Natural killer cell (primary cell): ENCODE measurements at regions not wholly inside any gene's neighbourhood (a gene's known extent, or its start where the extent isn't known, plus 50 kb on each side); places are given as distances from the start of the nearest gene placed in this dataset.

Experiments
- ATAC-seq, 3 donors: fragments of 150-1000 bp in 2 of 3; fragments of 200-7000 bp in 1 of 3; cut with Tn5 transposase; 1 replicate in 1 of 3; 2 replicates in 2 of 3; pipeline ENCODE4 v1.10.0; 2021; ENCODE audit warnings: mild to moderate bottlenecking in 2 of 3, moderate library complexity in 2 of 3
- DNase-seq, 2 donors: peaks; one replicate each; pipeline versions ENCODE4 v3.0.0 to v3.0.0-alpha.2; 2013 to 2021; ENCODE audit warnings: mixed read lengths in 1 of 2
- H3K27ac ChIP-seq: one replicate; pipeline ENCODE4 v1.5.1; 2013; ENCODE audit warnings: mild to moderate bottlenecking, low read length
- H3K27me3 ChIP-seq: one replicate; pipeline ENCODE4 v1.6.1; 2013; ENCODE audit warnings: low read length; ENCODE audit not compliant: control insufficient read depth, insufficient read depth
- H3K36me3 ChIP-seq: one replicate; pipeline ENCODE4 v1.6.1; 2013; ENCODE audit warnings: low read length; ENCODE audit not compliant: control insufficient read depth, insufficient read depth
- H3K4me1 ChIP-seq: one replicate; pipeline ENCODE4 v1.6.1; 2013; ENCODE audit warnings: low read length; ENCODE audit not compliant: control insufficient read depth, insufficient read depth
- H3K4me3 ChIP-seq: one replicate; pipeline ENCODE4 v1.5.1; 2013; ENCODE audit warnings: low read length
- H3K9me3 ChIP-seq: one replicate; pipeline ENCODE4 v1.6.1; 2013; ENCODE audit warnings: low read length; ENCODE audit not compliant: control insufficient read depth, insufficient read depth
- H3K27ac Mint-ChIP-seq, 2 donors: one replicate each; pipeline ENCODE4 v1.8.0; 2022; ENCODE audit warnings: mild to moderate bottlenecking in 2 of 2, mixed read lengths in 2 of 2, moderate library complexity in 1 of 2
- H3K27me3 Mint-ChIP-seq, 2 donors: one replicate each; pipeline ENCODE4 v1.8.0; 2022; ENCODE audit warnings: low read depth in 2 of 2, mixed read lengths in 2 of 2
- H3K36me3 Mint-ChIP-seq: one replicate; pipeline ENCODE4 v1.8.0; 2022; ENCODE audit warnings: mixed read lengths
- H3K4me1 Mint-ChIP-seq, 2 donors: one replicate each; pipeline ENCODE4 v1.8.0; 2022; ENCODE audit warnings: mixed read lengths in 2 of 2
- H3K4me3 Mint-ChIP-seq: one replicate; pipeline ENCODE4 v1.8.0; 2022; ENCODE audit warnings: mild to moderate bottlenecking, moderate library complexity, mixed read lengths
- H3K9me3 Mint-ChIP-seq, 2 donors: one replicate each; pipeline ENCODE4 v1.8.0; 2022; ENCODE audit warnings: mixed read lengths in 2 of 2
- CTCF ChIP-seq: fragments of 200-600 bp; IDR thresholded peaks from one replicate; pipeline ENCODE4 v1.8.0; 2022; ENCODE audit warnings: antibody characterized with exemption
- WGBS: methylation state at CpG from one replicate; pipeline ENCODE4 v1.1.7; 2013; ENCODE audit warnings: missing lambda C conversion rate; ENCODE audit not compliant: insufficient coverage; 5-methylcytosine and 5-hydroxymethylcytosine counted together
- intact Hi-C: fragments of 100-400 bp; cut with micrococcal nuclease; formaldehyde crosslinking; loops from one replicate; pipeline ENCODE4 v1.14.2; 2022

GRCh38 chr12:112635036-112635435 lies 156.5 kb upstream of the RPH3A start:
- WGBS = 80% methylated on average over 1 of the region's 1 CpG
- no peak for TF ChIP-seq CTCF
- no peaks in the 10 kb centered on the region for H3K4me1 ChIP-seq
- intact Hi-C loops = no loop called here
- H3K9me3 ChIP-seq = no peaks in the 10 kb centered on the region
- no peaks in the 10 kb centered on the region for H3K36me3 Mint-ChIP-seq
- H3K27ac Mint-ChIP-seq = no peak overlapping the region
- H3K36me3 ChIP-seq = no peaks in the 10 kb centered on the region
- H3K4me1 Mint-ChIP-seq = no peaks in the 10 kb centered on the region
- H3K4me3 Mint-ChIP-seq = no peak overlapping the region
- H3K4me3 ChIP-seq = no peak overlapping the region
- DNase-seq (no peak), ATAC-seq (no peak)
- peaks cover 15 to 16% of the 10 kb centered on the region in 2 donors for H3K27me3 Mint-ChIP-seq
- H3K9me3 Mint-ChIP-seq = no peaks in the 10 kb centered on the region
- H3K27ac ChIP-seq = no peak overlapping the region
- H3K27me3 ChIP-seq = no peaks in the 10 kb centered on the region

GRCh38 chr12:112638420-112638819 lies 153.1 kb upstream of the RPH3A start:
- H3K4me3 Mint-ChIP-seq = no peak overlapping the region
- no peaks in the 10 kb centered on the region for H3K4me1 ChIP-seq
- no peak overlapping the region for H3K4me3 ChIP-seq
- no peaks in the 10 kb centered on the region for H3K9me3 ChIP-seq
- H3K27me3 ChIP-seq = no peaks in the 10 kb centered on the region
- DNase-seq (no peak), ATAC-seq (no peak)
- H3K4me1 Mint-ChIP-seq = no peaks in the 10 kb centered on the region
- no peak overlapping the region for H3K27ac Mint-ChIP-seq
- H3K36me3 Mint-ChIP-seq = no peaks in the 10 kb centered on the region
- no peaks in the 10 kb centered on the region for H3K9me3 Mint-ChIP-seq
- intact Hi-C loops = no loop called here
- no peak overlapping the region for H3K27ac ChIP-seq
- 100% methylated on average over 1 of the region's 2 CpGs for WGBS
- TF ChIP-seq CTCF = no peak
- H3K36me3 ChIP-seq = no peaks in the 10 kb centered on the region
- peaks cover 6 to 23% of the 10 kb centered on the region in 2 donors for H3K27me3 Mint-ChIP-seq

- Mint-ChIP-seq H3K4me1 (no peaks in the 10 kb centered on the region), H3K36me3 (no peaks in the 10 kb centered on the region), H3K4me3 (no peak overlapping the region), H3K9me3 (no peaks in the 10 kb centered on the region), H3K27ac (no peak overlapping the region), H3K27me3 (peaks cover 6 to 11% of the 10 kb centered on the region in 2 donors)
- no peaks in the 10 kb centered on the region for H3K27me3 ChIP-seq
- 73% methylated on average over 7 of the region's 7 CpGs for WGBS
- TF ChIP-seq CTCF = no peak
- no peaks in the 10 kb centered on the region for H3K4me1 ChIP-seq
- ATAC-seq (no peak), DNase-seq (no peak)
- no peaks in the 10 kb centered on the region for H3K9me3 ChIP-seq
- H3K27ac ChIP-seq = no peak overlapping the region
- H3K36me3 ChIP-seq = no peaks in the 10 kb centered on the region
- no peak overlapping the region for H3K4me3 ChIP-seq
- intact Hi-C loops = no loop called here
These were observed 146.0 kb upstream of the RPH3A start for GRCh38 chr12:112645586-112645985.

- Mint-ChIP-seq H3K9me3 (no peaks in the 10 kb centered on the region), H3K4me3 (no peak overlapping the region)
- intact Hi-C loops = no loop called here
These were observed 135.4 kb upstream of the RPH3A start for GRCh38 chr12:112656141-112656540.

More at GRCh38 chr12:112656141-112656540, 135.4 kb upstream of the RPH3A start:
- Mint-ChIP-seq H3K4me1 (no peaks in the 10 kb centered on the region), H3K27ac (no peak overlapping the region), H3K36me3 (no peaks in the 10 kb centered on the region), H3K27me3 (peaks cover 7 to 17% of the 10 kb centered on the region in 2 donors)
- TF ChIP-seq CTCF = no peak
- DNase-seq = no peak
- WGBS = 75% methylated on average over 3 of the region's 3 CpGs
- no peak overlapping the region for H3K4me3 ChIP-seq
- H3K4me1 ChIP-seq = no peaks in the 10 kb centered on the region
- H3K9me3 ChIP-seq = no peaks in the 10 kb centered on the region
- no peak for ATAC-seq
- H3K27me3 ChIP-seq = no peaks in the 10 kb centered on the region
- H3K36me3 ChIP-seq = no peaks in the 10 kb centered on the region
- H3K27ac ChIP-seq = no peak overlapping the region
